ENCODE measurements at regions not wholly inside any gene's neighbourhood (a gene's known extent, or its start where the extent isn't known, plus 50 kb on each side); places are given as distances from the start of the nearest gene placed in this dataset.
"Not testable (repeated sequence)": the region's sequence is repeated elsewhere in the genome, so short reads cannot be mapped to it uniquely, and the experiment has no call there.

DNA sequence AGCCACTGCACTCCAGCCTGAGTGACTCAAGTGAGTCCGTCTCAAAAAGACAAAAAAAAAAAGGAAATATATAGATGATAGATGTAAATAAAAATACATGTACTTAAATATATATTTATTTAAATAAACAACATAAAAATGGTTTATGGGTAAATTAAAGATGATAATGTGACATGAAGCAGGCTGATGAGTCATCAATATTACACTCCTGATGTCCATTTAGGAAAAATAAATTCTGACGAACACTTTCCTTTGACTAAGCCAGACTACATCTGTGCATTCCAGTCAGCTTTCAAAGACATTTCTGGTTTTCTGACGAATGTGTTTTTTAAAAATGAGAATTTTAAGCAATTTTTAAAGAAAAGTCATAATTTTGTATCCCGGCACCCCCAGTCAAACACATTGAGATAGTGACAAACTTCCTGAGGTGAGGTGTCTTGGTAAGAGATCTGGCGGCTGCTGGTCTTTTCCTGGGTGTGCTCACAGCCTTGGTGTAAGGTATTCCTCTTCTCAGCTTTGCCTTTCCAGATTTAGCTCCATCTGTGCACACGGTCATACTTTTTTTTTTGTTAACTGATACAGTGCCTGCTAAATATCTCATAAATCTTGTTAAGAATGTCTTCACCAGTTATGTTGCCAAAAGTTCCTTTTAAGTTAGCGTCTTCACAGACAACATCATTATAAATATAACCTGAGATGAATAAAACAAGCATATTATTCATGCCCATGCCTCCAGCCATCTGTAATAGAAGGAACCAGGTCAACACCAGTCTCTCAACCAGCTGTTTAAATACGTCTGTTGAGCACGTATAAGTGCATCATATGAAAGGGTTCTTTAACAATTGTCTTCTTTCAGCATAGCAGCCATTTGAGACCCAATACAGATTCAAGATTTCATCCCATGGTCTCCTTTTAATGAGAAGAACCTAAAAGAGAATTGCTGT is 214.5 kb upstream of the PLD5 start:
- DNase-seq (ENCODE audit: low read depth in 4 of 4, low spot score in 1 of 4), result no peak

DNA sequence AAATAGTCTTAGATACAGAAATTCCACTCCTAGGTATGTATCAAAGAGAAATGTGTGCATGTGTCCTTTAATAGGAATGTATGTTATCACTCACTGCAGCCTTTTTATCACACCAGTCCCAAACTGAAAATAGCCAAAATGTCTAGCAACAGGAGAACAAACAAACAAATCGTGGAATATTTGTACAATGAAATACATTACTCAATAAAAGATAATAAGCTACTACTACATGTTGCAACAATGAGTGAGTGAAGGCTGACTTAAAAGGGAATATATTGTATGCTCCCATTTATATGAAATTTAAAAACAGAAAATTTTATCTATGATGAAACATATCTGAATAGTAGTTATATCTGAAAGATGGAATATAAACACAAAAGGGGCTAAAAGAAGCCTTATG is 212.1 kb upstream of the PLD5 start:
- no peak for DNase-seq (ENCODE audit: low read depth in 4 of 4, low spot score in 1 of 4)

DNA sequence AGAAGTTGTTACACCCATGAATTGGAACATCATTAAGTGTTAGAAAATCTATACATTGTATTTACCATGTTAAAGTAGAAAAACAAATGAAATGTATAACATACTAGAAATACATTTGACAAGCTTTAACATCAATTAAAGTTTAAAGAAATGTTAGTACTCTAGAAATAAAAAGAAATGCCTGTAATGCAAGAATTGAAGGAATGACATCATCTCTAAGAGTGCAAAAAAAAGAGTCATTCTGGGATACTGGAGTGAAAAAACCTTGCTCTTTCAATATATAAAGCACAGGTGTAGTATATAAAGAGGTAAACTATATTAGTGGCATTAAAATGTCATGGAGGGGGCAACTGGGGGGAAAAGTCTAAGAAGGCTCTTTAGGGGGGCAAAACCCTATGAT is 210.8 kb upstream of the PLD5 start:
- no peak for DNase-seq (ENCODE audit: low read depth in 4 of 4, low spot score in 1 of 4)

DNA sequence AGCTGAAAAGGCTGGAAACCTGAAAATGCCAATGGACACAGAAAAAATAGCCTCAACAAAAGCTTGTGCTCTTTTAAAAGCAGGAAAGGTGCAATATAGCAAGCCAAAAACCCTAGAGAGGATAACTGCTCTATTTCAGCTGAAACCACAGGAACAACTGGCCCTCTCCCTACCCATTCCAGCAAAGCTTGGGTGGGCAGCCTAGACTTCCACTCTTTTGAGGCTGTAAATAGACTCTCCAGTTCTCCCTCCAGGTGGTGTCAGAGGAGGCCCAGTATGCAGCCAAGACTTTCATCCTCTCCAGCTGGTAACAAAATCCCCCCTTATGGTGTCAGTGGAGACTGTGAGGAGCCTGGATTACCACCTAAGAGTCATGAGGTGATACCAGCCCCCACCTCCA is 206.9 kb upstream of the PLD5 start:
- no peak for DNase-seq (ENCODE audit: low read depth in 4 of 4, low spot score in 1 of 4)

DNA sequence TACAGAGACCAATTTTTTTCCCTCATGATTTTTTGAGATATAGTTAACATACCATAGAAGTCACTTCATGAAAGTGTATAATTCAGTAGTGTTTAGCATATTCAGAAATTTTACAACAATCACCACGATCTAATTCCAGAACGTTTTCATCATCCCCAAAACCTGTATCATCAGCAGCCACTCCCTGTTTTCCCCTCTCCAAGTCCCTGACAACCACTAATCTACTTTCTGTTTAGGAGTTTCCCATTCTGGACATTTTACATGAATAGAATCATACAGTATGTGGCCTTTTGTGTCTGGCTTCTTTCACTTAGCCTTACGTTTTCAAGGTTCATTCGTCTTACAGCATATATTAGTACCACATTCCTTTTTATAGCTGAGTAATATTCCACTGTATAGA is 204.2 kb upstream of the PLD5 start:
- no peak for DNase-seq (ENCODE audit: low read depth in 4 of 4, low spot score in 1 of 4)

DNA sequence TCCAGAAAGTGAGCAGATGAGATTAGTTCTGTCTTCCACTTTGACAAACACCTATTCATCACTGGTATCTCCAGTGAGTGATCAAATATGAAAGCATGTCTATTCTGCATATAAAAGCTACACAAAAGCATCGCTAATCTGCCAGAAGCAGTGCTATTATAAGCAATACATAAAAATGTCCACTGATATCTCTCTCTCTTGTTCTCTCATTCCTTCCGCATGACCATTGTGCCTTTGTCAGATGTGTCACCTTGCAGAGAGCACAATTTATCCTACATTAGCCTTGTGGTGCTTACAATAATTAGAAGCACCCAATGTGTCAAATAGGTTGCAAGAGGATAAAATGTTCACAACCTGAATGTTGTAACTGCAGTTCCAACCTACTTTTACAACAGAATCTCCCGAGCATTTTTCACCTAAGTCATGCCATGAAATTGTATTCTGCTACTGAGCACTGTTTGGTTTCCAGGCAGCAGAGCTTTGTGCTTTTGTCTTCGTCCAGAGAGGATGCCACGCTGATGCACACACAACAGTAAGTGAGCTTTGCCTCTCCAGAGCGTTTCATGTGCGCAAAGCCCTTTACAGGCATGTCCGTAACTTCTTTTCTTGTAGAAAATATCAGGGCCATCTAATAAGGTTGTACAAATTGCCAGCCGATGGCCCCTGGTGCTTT is 198.7 kb upstream of the PLD5 start:
- DNase-seq (ENCODE audit: low read depth in 4 of 4, low spot score in 1 of 4), result no peak

DNA sequence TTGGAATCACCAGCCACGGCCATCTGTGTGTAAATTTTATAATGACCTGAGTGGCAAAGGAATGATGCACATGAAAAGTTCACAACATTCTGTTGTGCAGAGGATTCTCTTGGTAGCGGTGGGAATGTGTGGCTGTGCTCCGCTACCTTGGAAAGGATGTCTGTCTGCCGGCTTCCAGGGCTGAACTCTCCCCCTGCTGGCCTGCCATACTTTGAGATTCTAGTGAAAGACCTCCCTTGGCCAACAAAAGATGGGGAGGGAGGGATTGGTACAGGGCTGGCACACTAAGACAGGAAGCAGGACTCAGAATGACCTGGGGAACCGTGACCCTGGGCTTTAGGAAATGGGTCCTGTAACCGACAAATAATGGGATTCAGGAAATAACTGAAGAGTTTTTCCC is 194.5 kb upstream of the PLD5 start:
- no peak for DNase-seq (ENCODE audit: low read depth in 4 of 4, low spot score in 1 of 4)

DNA sequence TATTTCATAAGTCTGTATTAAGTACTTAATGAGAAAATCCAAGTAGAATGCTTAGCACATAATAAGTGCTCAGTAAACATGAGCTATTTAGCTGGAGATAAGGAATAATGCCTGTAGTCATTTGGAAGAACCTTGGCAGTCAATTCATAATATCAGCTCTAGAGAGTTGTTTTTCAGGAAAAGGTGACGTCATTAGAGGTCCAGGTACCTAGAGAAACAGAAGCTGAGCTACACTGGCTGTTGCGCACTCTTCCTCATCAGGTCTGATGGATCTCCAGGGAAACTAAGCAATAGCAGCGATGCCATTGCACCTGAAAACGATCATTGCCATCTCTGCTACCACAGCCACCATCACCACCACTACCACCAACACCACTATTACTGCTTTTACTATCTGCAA is 187.8 kb upstream of the PLD5 start:
- no peak for DNase-seq (ENCODE audit: low read depth in 4 of 4, low spot score in 1 of 4)

DNA sequence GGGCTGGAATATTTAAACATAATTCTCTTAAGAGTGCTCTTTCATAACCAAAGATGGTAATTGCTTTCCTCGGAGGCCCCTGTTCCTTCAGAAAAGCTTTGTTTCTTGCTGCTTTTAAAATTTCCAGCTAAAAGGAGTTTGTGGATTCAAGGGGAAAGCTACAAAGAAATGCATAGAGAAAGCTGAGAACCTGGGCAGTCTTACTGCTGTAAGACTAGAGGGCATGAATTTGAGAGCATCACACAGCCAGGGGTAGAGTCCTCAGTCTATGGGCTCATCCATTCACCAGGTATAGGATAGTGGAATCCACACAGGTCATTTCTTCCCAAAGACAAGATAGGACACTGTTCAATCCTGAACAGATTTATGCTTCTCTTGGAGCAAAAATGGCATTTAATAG is 186.3 kb upstream of the PLD5 start:
- no peak for DNase-seq (ENCODE audit: low read depth in 4 of 4, low spot score in 1 of 4)

DNA sequence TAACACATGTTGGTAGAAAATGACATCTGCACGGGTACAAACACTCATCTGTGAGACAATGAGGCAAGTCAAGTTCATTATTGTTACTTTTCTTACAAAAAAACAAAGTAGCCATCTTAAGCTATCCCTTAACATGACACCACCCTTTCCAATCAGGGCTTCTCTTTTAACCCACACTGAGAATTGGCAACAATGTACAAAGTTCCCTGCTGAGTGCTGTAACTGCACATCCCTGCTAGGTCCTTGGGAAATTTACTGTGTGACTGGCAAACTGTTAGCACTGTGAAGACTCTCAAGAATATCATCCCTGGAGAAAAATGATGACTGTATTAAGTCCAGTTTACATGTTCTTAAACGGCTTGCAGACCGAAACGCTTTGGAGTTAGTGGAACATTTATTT is 185.8 kb upstream of the PLD5 start:
- no peak for DNase-seq (ENCODE audit: low read depth in 4 of 4, low spot score in 1 of 4)

DNA sequence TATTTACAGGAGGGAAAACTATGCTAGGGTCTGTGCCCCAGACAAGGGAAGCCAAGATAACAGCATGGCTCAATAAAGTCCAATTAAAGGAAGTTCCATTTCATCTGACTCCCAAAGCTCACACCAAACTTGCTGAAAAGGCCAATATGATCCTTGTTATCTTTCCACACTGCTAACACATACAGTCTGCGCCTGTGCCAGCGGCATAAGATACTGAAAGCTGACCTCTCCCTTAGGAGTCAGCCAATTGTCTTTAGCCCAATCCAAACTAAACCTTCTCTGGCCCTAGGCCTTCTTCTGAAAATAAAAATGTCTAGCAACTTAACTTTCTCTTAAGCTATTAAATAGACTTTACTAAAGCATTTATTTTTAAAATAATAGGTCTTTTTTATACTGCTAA is 179.0 kb upstream of the PLD5 start:
- no peak for DNase-seq (ENCODE audit: low read depth in 4 of 4, low spot score in 1 of 4)

DNA sequence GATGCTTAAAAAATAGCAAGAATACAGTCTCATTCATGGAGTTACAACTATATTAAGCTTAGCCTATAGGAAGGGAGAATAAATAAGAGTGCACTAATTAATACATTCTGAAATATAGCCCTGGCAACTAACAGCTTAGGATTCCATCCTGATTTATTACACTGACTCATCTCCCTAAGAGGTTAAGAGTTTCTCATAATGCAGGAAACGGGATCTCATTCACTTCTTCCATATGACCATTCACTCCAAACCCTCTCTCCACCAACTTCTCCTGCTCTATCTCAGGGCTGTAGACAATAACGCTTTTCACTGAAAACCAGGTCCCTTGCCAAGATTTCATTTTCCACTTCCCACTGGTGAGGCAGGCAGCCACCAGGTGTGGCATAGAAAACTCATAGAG is 168.5 kb upstream of the PLD5 start:
- DNase-seq (ENCODE audit: low read depth in 4 of 4, low spot score in 1 of 4), result no peak

DNA sequence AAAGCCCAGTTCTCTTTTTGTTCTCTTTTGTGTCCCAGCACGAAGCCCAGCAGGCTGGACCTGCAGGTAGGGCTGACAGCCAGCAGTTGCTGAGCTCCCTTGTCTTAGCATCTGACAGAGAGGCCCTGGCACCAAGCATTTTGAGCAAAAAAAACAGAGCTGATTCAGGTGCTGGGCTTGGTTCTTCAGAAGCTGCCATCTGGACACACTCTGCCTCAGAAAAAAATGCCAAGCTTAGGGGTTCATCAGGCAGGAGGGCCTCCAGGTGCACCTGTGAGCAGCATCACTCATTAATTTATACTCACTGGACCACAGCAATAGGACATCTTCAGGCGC is 167.1 kb upstream of the PLD5 start:
- DNase-seq (ENCODE audit: low read depth in 4 of 4, low spot score in 1 of 4), result no peak

DNA sequence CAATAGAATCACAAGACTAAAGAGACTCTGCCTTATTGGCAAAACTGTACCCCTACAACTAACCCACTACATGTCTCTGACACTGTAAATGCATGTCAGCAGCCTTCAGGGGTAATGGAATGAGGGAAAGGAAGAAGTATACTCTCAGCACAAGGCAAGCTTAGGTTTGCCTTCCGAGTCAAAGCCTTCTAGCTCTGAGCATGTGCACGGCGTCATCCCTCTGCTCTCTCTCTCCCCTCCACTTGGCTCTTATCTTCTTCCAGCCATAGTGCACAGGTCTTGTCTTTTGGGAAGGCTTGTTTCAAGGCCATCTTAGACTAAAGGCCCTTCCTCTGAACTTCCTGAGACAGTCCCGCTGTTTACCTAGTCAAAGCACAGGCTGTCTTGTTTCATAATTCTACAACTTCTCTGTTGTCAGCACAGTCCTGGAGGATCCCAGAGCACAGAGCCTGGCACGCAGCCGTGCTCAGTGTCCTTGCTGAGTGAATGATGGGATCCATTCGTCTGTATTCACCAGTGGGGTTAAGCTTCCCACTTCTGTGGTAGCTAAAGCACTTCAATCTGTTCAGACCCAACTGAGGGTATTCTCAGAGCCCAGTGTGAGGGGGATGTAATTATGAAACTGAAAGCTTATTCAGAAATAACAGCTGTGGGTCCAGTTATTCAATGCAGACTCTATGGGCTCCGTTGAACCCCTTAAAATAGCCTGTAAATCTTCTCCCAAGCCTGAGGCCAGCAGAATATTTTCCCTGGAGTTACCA is 166.5 kb upstream of the PLD5 start:
- no peak for DNase-seq (ENCODE audit: low read depth in 4 of 4, low spot score in 1 of 4)

DNA sequence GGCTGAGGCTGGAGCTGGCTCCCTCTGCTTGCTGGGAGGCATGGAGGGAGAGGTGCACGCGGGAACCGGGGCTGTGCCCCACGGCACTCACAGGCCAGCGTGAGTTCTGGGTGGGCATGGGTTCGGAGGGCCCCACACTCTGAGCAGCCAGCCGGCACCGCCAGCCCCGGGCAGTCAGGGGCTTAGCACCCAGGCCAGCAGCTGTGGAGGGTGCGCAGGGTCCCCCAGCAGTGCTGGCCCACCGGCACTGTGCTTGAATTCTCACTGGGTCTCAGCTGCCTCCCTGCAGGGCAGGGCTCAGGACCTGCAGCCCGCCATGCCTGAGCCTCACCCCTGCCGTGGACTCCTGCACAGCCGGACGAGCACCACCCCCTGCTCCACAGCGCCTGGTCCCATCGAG is 164.9 kb upstream of the PLD5 start:
- DNase-seq (ENCODE audit: low read depth in 4 of 4, low spot score in 1 of 4), result no peak

DNA sequence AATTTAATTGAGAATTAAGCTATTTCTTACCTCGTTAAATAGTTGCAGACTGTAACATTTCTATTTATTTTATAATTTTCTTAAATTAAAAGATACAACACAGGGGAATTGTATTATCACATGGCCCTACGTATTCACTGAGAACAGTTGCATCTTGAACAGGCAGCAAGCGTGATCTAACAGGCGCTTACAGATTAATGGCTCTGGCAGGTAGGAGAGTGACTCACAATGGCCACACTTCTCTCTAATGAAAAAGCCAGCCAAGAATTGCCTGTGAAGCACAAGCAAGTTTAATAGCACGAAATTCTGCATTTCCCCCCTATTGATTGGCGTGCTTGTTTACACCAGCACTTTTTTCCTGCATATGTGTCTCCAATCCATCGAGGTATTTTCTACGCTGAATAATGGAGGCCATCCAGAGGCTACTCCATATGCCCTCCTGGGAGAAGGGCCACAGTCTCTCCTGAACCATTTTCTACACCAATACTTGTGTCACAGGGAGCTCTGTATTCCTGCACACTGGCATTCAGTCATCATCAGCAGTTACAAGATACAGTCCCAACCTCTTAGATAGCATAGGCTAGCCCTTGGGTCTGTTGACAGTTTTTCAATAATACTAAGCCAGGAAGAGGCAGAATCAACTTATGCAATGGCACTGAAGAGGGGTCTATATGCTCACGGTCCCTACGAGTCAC is 150.6 kb upstream of the PLD5 start:
- no peak for DNase-seq (ENCODE audit: low read depth in 4 of 4, low spot score in 1 of 4)

DNA sequence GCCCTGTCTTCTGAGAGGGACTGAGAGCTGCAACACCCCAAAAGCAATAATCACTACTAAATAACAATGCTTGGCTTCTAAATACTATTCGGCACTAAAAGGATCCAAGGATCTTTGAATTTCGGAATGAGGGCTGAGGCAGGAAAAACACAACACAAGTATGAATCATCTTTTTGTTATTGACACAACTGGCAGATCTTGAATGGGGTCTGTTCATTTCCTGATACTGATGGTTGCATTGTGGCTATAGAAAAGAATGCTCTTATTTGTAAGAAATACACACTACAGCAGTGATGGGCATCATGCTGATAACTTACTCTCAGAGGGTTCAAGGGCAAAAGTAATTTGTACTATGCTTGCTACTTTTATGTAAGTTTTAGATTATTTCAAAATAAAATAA is 149.2 kb upstream of the PLD5 start:
- DNase-seq (ENCODE audit: low read depth in 4 of 4, low spot score in 1 of 4), result no peak

DNA sequence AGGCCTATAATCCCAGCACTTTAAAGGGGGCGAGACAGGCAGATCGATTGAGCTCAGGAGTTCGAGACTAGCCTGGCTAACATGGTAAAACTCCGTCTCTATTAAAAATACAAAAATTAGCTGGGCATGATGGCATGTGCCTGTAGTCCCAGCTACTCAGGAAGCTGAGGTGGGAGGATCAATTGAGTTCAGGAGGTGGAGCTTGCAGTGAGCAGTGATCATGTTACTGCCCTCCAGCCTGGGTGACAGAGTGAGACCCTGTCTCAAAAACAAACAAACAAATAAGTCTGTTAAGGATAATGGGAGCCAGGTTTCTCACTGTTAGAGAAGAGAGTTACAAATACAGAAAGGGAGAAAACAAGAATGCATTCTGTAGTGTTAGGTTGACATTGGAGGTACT is 148.7 kb upstream of the PLD5 start:
- DNase-seq (ENCODE audit: low read depth in 4 of 4, low spot score in 1 of 4), result not testable (repeated sequence)

DNA sequence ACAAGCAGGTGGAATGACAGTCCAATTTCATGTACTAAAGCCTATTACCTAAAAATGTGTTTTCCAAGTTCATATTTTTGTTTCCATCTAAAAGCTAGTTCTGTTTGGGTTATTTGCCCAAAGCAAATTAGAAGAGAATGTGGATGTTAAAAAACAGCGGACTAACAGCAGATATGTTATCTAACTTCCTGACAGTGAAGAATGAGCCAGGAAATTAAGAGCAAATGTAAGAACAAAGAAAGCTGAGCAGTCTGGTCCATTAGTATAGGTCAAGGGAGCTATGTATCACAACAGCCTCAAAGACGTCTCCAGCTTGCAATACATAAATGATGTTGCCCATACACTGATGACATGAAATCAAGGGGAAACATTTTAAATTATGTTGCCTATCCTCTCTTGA is 145.5 kb upstream of the PLD5 start:
- no peak for DNase-seq (ENCODE audit: low read depth in 4 of 4, low spot score in 1 of 4)

DNA sequence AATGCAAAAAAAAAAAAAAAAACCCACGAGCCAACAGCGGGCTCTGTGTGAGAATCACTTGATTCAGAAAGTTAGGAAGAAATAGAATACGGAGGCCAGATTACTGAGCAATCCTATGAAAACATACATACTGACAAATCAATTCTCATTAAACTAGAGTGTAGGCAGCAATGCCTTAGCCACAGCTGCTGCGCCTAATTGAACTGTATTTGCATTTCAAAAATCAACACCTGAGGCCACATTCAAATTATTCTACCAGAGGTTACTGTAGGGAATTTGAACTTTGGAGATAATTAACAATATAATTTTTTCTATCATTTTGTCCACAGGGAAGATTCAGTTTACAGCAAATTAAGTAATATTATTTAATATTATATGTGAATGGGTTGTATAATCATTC is 138.4 kb upstream of the PLD5 start:
- no peak for DNase-seq (ENCODE audit: low read depth in 4 of 4, low spot score in 1 of 4)

DNA sequence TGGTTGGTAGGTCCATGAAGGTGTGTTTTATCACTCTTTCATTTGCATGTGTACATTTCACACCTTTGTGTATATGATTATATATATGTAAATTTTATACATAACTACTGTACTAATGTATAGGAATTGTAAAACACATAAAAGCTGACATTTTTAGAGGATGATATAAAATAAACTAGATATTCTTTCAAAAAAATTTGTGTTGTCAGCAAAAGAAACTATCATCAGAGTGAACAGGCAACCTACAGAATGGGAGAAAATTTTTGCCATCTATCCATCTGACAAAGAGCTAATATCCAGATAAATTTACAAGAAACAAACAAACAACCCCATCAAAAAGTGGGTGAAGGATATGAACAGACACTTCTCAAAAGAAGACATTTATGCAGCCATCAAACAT is 129.3 kb upstream of the PLD5 start:
- not testable (repeated sequence) for DNase-seq (ENCODE audit: low read depth in 4 of 4, low spot score in 1 of 4)

DNA sequence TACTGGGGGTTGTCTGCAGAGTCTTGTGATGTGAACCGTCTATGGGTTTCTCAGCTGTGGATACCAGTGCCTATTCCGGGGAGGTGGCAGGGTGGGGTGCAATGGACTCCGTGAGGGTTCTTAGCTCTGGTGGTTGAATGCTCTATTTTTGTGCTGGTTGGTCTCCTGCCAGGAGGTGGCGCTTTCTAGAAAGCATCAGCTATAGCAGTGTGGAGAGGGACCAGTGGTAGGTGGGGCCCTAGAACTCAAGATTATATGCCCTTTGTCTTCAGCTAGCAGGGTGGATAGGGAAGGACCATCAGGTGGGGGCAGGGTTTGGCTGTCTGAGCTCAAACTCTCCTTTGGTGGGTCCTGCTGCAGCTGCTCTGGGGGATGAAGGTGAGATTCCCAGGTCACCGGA is 127.3 kb upstream of the PLD5 start:
- no peak for DNase-seq (ENCODE audit: low read depth in 4 of 4, low spot score in 1 of 4)
